K562 (cell line): ENCODE measurements at regions not wholly inside any gene's neighbourhood (a gene's known extent, or its start where the extent isn't known, plus 50 kb on each side); places are given as distances from the start of the nearest gene placed in this dataset.

ENCODE experiments used
- ARNT ChIP-seq, 2 experiments: fragments of 450-650 bp; IDR thresholded peaks; 2 replicates each; pipeline ENCODE4 v1.6.1; 2016; ENCODE audit warnings: mild to moderate bottlenecking in 1 of 2
- CHD4 ChIP-seq: fragments of 200-600 bp; sonication (generic); IDR thresholded peaks from 3 replicates; pipeline ENCODE4 v1.6.1; 2012; ENCODE audit warnings: low read depth, mild to moderate bottlenecking, mixed read lengths, low read length, inconsistent platforms; ENCODE audit not compliant: insufficient read depth, insufficient replicate concordance, poor library complexity, severe bottlenecking
- CREM ChIP-seq: IDR thresholded peaks from 2 replicates; pipeline ENCODE4 v1.6.1; 2014; ENCODE audit warnings: antibody characterized with exemption, low read depth
- E2F4 ChIP-seq: sonication (generic); formaldehyde crosslinking; IDR thresholded peaks from 2 replicates; pipeline ENCODE4 v1.8.0; 2022; ENCODE audit warnings: mild to moderate bottlenecking, low read depth, missing genetic modification reagents
- EP300 ChIP-seq: IDR thresholded peaks from 2 replicates; pipeline ENCODE4 v1.6.1; 2012; ENCODE audit warnings: low read length, improper control_type of control experiment
- HDAC2 ChIP-seq: fragments of 450-650 bp; IDR thresholded peaks from 2 replicates; pipeline ENCODE4 v1.6.1; 2016; ENCODE audit warnings: mild to moderate bottlenecking
- MAFG ChIP-seq: fragments of 450-650 bp; conservative IDR thresholded peaks from 2 replicates; pipeline ENCODE4 v1.6.1; 2016; ENCODE audit warnings: missing genetic modification characterization, missing compliant biosample characterization
- RNF2 ChIP-seq: sonication (generic); IDR thresholded peaks from 2 replicates; pipeline ENCODE4 v1.6.1; 2016
- RREB1 ChIP-seq: fragments of 250-450 bp; sonication (Bioruptor Pico); IDR thresholded peaks from 2 replicates; pipeline ENCODE4 v1.4.0; 2020
- SAP30 ChIP-seq: fragments of 200-600 bp; sonication (generic); IDR thresholded peaks from 2 replicates; pipeline ENCODE4 v1.6.1; 2012; ENCODE audit warnings: borderline replicate concordance, low read depth, mild to moderate bottlenecking, moderate library complexity, low read length, control low read depth, inconsistent platforms; ENCODE audit not compliant: insufficient read depth, poor library complexity, severe bottlenecking
- SUPT5H ChIP-seq: fragments of 450-650 bp; IDR thresholded peaks from 2 replicates; pipeline ENCODE4 v1.6.1; 2016
- TCF15 ChIP-seq: fragments of 250-450 bp; sonication (Bioruptor Pico); IDR thresholded peaks from 2 replicates; pipeline ENCODE4 v1.8.0; 2022; ENCODE audit warnings: moderate library complexity, mild to moderate bottlenecking, inconsistent platforms
- TFAP4 ChIP-seq: sonication (generic); formaldehyde crosslinking; IDR thresholded peaks from 2 replicates; pipeline ENCODE4 v1.8.0; 2022; ENCODE audit warnings: missing genetic modification reagents, mild to moderate bottlenecking, moderate library complexity, borderline replicate concordance
- ZBTB11 ChIP-seq, 3 experiments: fragments of 200-800 bp in 1 of 3; fragments of 250-450 bp in 1 of 3; fragments of 450-650 bp in 1 of 3; sonication (Bioruptor Pico) in 1 of 3; sonication (Bioruptor generic) in 1 of 3; formaldehyde crosslinking in 1 of 3; IDR thresholded peaks; 2 replicates each; pipeline versions ENCODE4 v1.6.1 to v1.8.0; 2016 to 2022; ENCODE audit warnings: mild to moderate bottlenecking in 2 of 3, missing genetic modification characterization in 2 of 3, missing compliant biosample characterization in 1 of 3, moderate library complexity in 1 of 3
- ZFX ChIP-seq: sonication (generic); formaldehyde crosslinking; IDR thresholded peaks from 2 replicates; pipeline ENCODE4 v1.8.0; 2022; ENCODE audit warnings: mild to moderate bottlenecking, missing genetic modification reagents, moderate library complexity
- ZNF347 ChIP-seq: fragments of 450-650 bp; formaldehyde crosslinking; IDR thresholded peaks from 2 replicates; pipeline ENCODE4 v1.4.0; 2020; ENCODE audit warnings: low read depth, mild to moderate bottlenecking, moderate library complexity

GRCh38 chr7:113421696-113422330 lies 303.5 kb upstream of the SMIM30 start (continued):
- TF ChIP-seq RREB1 (CRISPR knock-in tag) = no peak
- TF ChIP-seq CHD4 = no peak
- TF ChIP-seq ZFX (CRISPR knock-in tag) = no peak
- no peak for TF ChIP-seq RNF2
- 0 out of 4 replicates have a peak, but pooled peaks of 1 of the 2 experiments have one; percentile 16 for TF ChIP-seq ARNT (IDR thresholded peaks at IDR 0.05)
- TF ChIP-seq ZBTB11 (CRISPR knock-in tag; IDR thresholded peaks at IDR 0.05) = no peak
- no peak for TF ChIP-seq SUPT5H
- TF ChIP-seq ZNF347 (CRISPR knock-in tag) = no peak
- TF ChIP-seq TCF15 (CRISPR knock-in tag) = no peak
- no peak for TF ChIP-seq MAFG (tag)
- no peak for TF ChIP-seq HDAC2
- TF ChIP-seq SAP30 = no peak
- TF ChIP-seq TFAP4 = peak; percentile 25; the same call in 1 of the 2 replicates
- 0 out of 2 replicates have a peak, but pooled peaks have one; percentile 35 for TF ChIP-seq E2F4 (CRISPR knock-in tag)
- TF ChIP-seq CREM = peak; percentile 28; the same call in 1 of the 2 replicates
- TF ChIP-seq EP300 = no peak
